ENCODE measurements at regions not wholly inside any gene's neighbourhood (a gene's known extent, or its start where the extent isn't known, plus 50 kb on each side); places are given as distances from the start of the nearest gene placed in this dataset.

DNA sequence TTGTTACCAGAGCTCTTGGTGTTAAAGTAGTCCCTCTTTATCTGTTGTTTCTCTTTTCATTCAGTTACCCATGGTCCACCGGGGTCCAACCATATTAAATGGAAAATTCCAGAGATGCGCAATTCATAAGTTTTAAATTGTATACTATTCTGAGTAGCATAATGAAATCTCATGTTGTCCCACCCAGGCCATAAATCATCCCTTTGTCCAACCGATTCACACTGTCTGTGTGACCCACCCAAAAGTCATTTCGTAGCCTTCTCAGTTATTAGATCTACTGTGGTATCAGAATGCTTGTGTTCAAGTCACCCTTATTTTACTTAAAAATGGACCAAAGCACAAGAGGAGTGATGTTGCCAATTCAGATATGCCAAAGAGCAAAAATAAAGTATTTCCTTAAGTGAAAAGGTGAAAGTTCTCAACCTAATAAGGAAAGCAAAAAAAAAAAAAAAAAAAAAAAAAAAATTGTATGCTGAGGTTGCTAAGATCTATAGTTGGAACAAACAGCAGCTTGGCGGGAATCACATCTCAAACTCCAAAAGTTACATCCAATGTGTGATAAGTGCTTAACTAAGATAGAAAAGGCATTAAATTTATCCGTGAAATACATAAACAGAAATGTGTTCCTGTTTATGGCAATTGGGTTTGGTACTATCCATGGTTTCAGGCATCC, 106.8 kb upstream of the GPBP1 start:
- Histone ChIP-seq H4K20me1 (ENCODE audit: control insufficient read depth, insufficient read depth, insufficient read length) (no peaks in the 10 kb centered on the region), H3T11ph (ENCODE audit: low read length) (no peak overlapping the region), H3K56ac (ENCODE audit: insufficient read length, low read depth, low read length) (no peak overlapping the region), H3K9ac (ENCODE audit: extremely low read depth, insufficient read length, low read length) (no peak overlapping the region), H2AK5ac (ENCODE audit: insufficient read length, low read length) (no peak overlapping the region), H2BK5ac (ENCODE audit: insufficient read length, low read length) (no peak overlapping the region), H3K4me2 (ENCODE audit: insufficient read depth, insufficient read length, low read length) (no peak overlapping the region), H3K27ac (ENCODE audit: insufficient read length, low read depth, low read length) (no peak overlapping the region), H4K8ac (replicated peaks; ENCODE audit: insufficient read length, low read depth, low read length) (no peak overlapping the region), H2BK120ac (ENCODE audit: low read depth, low read length, poor library complexity, severe bottlenecking) (no peak overlapping the region), H2AFZ (ENCODE audit: low read length) (no peak overlapping the region), H3K14ac (ENCODE audit: insufficient read depth, low read length) (no peak overlapping the region), H3K23ac (ENCODE audit: insufficient read length, low read depth, low read length) (no peak overlapping the region), H2BK12ac (ENCODE audit: insufficient read length, low read depth, low read length) (no peak overlapping the region), H4K91ac (ENCODE audit: insufficient read length, low read depth, low read length) (no peak overlapping the region), H3K4ac (ENCODE audit: low read depth, low read length) (no peak overlapping the region), H4K5ac (ENCODE audit: insufficient read length, low read depth, low read length) (no peak overlapping the region), H2BK15ac (ENCODE audit: low read depth, low read length) (no peak overlapping the region), H3K27me3 (ENCODE audit: insufficient read depth, low read length) (no peaks in the 10 kb centered on the region), H3K79me1 (ENCODE audit: insufficient read depth, low read depth, low read length, poor library complexity, severe bottlenecking) (no peaks in the 10 kb centered on the region), H3K4me1 (ENCODE audit: insufficient read depth, low read length) (no peaks in the 10 kb centered on the region; the same call in 1 of the 2 replicates), H3K23me2 (ENCODE audit: insufficient read length, low read depth, low read length, poor library complexity, severe bottlenecking) (no peaks in the 10 kb centered on the region), H3K9me3 (ENCODE audit: control insufficient read depth, low read depth, low read length) (no peaks in the 10 kb centered on the region), H3K18ac (ENCODE audit: insufficient read length, low read depth, low read length) (no peak overlapping the region), H3K79me2 (ENCODE audit: insufficient read depth, low read length) (no peaks in the 10 kb centered on the region), H2BK20ac (ENCODE audit: low read depth, low read length, poor library complexity, severe bottlenecking) (no peak overlapping the region)
- TF ChIP-seq, protein P1, sequence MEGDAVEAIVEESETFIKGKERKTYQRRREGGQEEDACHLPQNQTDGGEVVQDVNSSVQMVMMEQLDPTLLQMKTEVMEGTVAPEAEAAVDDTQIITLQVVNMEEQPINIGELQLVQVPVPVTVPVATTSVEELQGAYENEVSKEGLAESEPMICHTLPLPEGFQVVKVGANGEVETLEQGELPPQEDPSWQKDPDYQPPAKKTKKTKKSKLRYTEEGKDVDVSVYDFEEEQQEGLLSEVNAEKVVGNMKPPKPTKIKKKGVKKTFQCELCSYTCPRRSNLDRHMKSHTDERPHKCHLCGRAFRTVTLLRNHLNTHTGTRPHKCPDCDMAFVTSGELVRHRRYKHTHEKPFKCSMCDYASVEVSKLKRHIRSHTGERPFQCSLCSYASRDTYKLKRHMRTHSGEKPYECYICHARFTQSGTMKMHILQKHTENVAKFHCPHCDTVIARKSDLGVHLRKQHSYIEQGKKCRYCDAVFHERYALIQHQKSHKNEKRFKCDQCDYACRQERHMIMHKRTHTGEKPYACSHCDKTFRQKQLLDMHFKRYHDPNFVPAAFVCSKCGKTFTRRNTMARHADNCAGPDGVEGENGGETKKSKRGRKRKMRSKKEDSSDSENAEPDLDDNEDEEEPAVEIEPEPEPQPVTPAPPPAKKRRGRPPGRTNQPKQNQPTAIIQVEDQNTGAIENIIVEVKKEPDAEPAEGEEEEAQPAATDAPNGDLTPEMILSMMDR (conservative IDR thresholded peaks at IDR 0.05): no peak
- Mint-ChIP-seq H3K4me1 (peaks cover 8 to 9% of the 10 kb centered on the region in 2 experiments; a peak in 3 of 4 replicates), H3K9me3 (peaks cover 6 to 12% of the 10 kb centered on the region in 2 experiments; a peak in 4 of 5 replicates), H3K36me3 (ENCODE audit: insufficient read depth in 1 of 3, low read depth in 3 of 3) (peaks cover 0 to 9% (median 8%) of the 10 kb centered on the region in 3 experiments; a peak in 6 of 7 replicates), H3K27ac (no peak overlapping the region), H3K4me3 (no peak overlapping the region), H3K27me3 (ENCODE audit: low read depth) (no peaks in the 10 kb centered on the region; the same call in 1 of the 2 replicates)
- no peak for DNase-seq
- WGBS (ENCODE audit: extremely low coverage, insufficient read length, low lambda C conversion rate): no CpG with 5 or more reads among the region's 6 CpGs

All from H9 (cell line).